ENCODE measurements at regions not wholly inside any gene's neighbourhood (a gene's known extent, or its start where the extent isn't known, plus 50 kb on each side); places are given as distances from the start of the nearest gene placed in this dataset.
"Not testable (repeated sequence)": the region's sequence is repeated elsewhere in the genome, so short reads cannot be mapped to it uniquely, and the experiment has no call there.

GRCh38 chr6:156599366-156599765, 177.8 kb upstream of the ARID1B start:
- DNase-seq: no peak

GRCh38 chr6:156598855-156599180, 178.4 kb upstream of the ARID1B start:
- DNase-seq: no peak

- no peak for DNase-seq
Measured at GRCh38 chr6:156598071-156598854, 178.9 kb upstream of the ARID1B start.

- no peak for DNase-seq
Measured at GRCh38 chr6:156597095-156597494, 180.1 kb upstream of the ARID1B start.

- DNase-seq: no peak
Measured at GRCh38 chr6:156595476-156595875, 181.7 kb upstream of the ARID1B start.

- no peak for DNase-seq
Measured at GRCh38 chr6:156593893-156594292, 183.3 kb upstream of the ARID1B start.

- no peak for DNase-seq
Measured at GRCh38 chr6:156593127-156593526, 184.1 kb upstream of the ARID1B start.

- no peak for DNase-seq
Measured at GRCh38 chr6:156590482-156590881, 186.7 kb upstream of the ARID1B start.

GRCh38 chr6:156589281-156589680, 187.9 kb upstream of the ARID1B start:
- no peak for DNase-seq

- DNase-seq: no peak
Measured at GRCh38 chr6:156587751-156588301, 189.4 kb upstream of the ARID1B start.

- DNase-seq: no peak
Measured at GRCh38 chr6:156587071-156587470, 190.1 kb upstream of the ARID1B start.

GRCh38 chr6:156585859-156586258, 191.3 kb upstream of the ARID1B start:
- no peak for DNase-seq

- not testable (repeated sequence) for DNase-seq
Measured at GRCh38 chr6:156584121-156584520, 193.1 kb upstream of the ARID1B start.

- DNase-seq: no peak
Measured at GRCh38 chr6:156583083-156583482, 194.1 kb upstream of the ARID1B start.

GRCh38 chr6:156582509-156582992, 194.6 kb upstream of the ARID1B start:
- no peak for DNase-seq

GRCh38 chr6:156579564-156579963, 197.6 kb upstream of the ARID1B start:
- no peak for DNase-seq

- no peak for DNase-seq
Measured at GRCh38 chr6:156577749-156578148, 199.4 kb upstream of the ARID1B start.

- DNase-seq: no peak
Measured at GRCh38 chr6:156575361-156575760, 201.8 kb upstream of the ARID1B start.

GRCh38 chr6:156564807-156565149, 212.4 kb upstream of the ARID1B start:
- no peak for DNase-seq

GRCh38 chr6:156564127-156564806, 212.9 kb upstream of the ARID1B start:
- DNase-seq: peak; percentile 77 to 84

- no peak for DNase-seq
Measured at GRCh38 chr6:156563714-156564113, 213.5 kb upstream of the ARID1B start.

- DNase-seq: no peak
Measured at GRCh38 chr6:156562636-156563035, 214.5 kb upstream of the ARID1B start.

- no peak for DNase-seq
Measured at GRCh38 chr6:156562019-156562418, 215.2 kb upstream of the ARID1B start.

- DNase-seq: no peak
Measured at GRCh38 chr6:156560476-156560875, 216.7 kb upstream of the ARID1B start.

All from stimulated activated CD4-positive, alpha-beta T cell treated with anti-CD3 and anti-CD28 coated beads, Interleukin-2, amount 100 ng/mL, for 48 hours (primary cell).